ENCODE measurements at regions not wholly inside any gene's neighbourhood (a gene's known extent, or its start where the extent isn't known, plus 50 kb on each side); places are given as distances from the start of the nearest gene placed in this dataset.
"Not testable (repeated sequence)": the region's sequence is repeated elsewhere in the genome, so short reads cannot be mapped to it uniquely, and the experiment has no call there.

- Histone ChIP-seq H3K27me3 (ENCODE audit: control insufficient read depth in 2 of 2, insufficient read depth in 1 of 2, low read length in 1 of 2) (no peaks in the 10 kb centered on the region), H3K4me1 (ENCODE audit: control insufficient read depth in 2 of 2, insufficient read depth in 2 of 2, low read length in 2 of 2) (no peaks in the 10 kb centered on the region), H3K9me3 (ENCODE audit: control insufficient read depth in 2 of 2, insufficient read depth in 1 of 2, low read length in 1 of 2) (no peaks in the 10 kb centered on the region), H3K27ac (ENCODE audit: low read depth in 1 of 2, low read length in 1 of 2) (no peak overlapping the region), H3K4me3 (ENCODE audit: low read length in 2 of 2) (no peak overlapping the region), H3K36me3 (ENCODE audit: control insufficient read depth in 2 of 2, insufficient read depth in 2 of 2, low read length in 1 of 2) (no peaks in the 10 kb centered on the region)
- DNase-seq (ENCODE audit: low read depth in 6 of 9, low spot score in 9 of 9): no peak
- 95% methylated on average over 2 of the region's 2 CpGs for WGBS
Measured at GRCh38 chr7:32677593-32677992, 182.3 kb downstream of the AVL9 start.

- no peak overlapping the region for H3K4me3 ChIP-seq (ENCODE audit: low read length in 2 of 2)
- H3K4me1 ChIP-seq (ENCODE audit: control insufficient read depth in 2 of 2, insufficient read depth in 2 of 2, low read length in 2 of 2): no peaks in the 10 kb centered on the region
- WGBS: 97% methylated on average over 7 of the region's 7 CpGs
- no peaks in the 10 kb centered on the region for H3K36me3 ChIP-seq (ENCODE audit: control insufficient read depth in 2 of 2, insufficient read depth in 2 of 2, low read length in 1 of 2)
- no peaks in the 10 kb centered on the region for H3K9me3 ChIP-seq (ENCODE audit: control insufficient read depth in 2 of 2, insufficient read depth in 1 of 2, low read length in 1 of 2)
- DNase-seq (ENCODE audit: low read depth in 6 of 9, low spot score in 9 of 9): no peak
- H3K27ac ChIP-seq (ENCODE audit: low read depth in 1 of 2, low read length in 1 of 2): no peak overlapping the region
- H3K27me3 ChIP-seq (ENCODE audit: control insufficient read depth in 2 of 2, insufficient read depth in 1 of 2, low read length in 1 of 2): no peaks in the 10 kb centered on the region
Measured at GRCh38 chr7:32676249-32676941, 181.1 kb downstream of the AVL9 start.

GRCh38 chr7:32673275-32673983 lies 178.1 kb downstream of the AVL9 start:
- Histone ChIP-seq H3K27ac (ENCODE audit: low read depth in 1 of 2, low read length in 1 of 2) (no peak overlapping the region), H3K4me3 (ENCODE audit: low read length in 2 of 2) (no peak overlapping the region), H3K9me3 (ENCODE audit: control insufficient read depth in 2 of 2, insufficient read depth in 1 of 2, low read length in 1 of 2) (no peaks in the 10 kb centered on the region), H3K27me3 (ENCODE audit: control insufficient read depth in 2 of 2, insufficient read depth in 1 of 2, low read length in 1 of 2) (no peaks in the 10 kb centered on the region), H3K4me1 (ENCODE audit: control insufficient read depth in 2 of 2, insufficient read depth in 2 of 2, low read length in 2 of 2) (no peaks in the 10 kb centered on the region), H3K36me3 (ENCODE audit: control insufficient read depth in 2 of 2, insufficient read depth in 2 of 2, low read length in 1 of 2) (no peaks in the 10 kb centered on the region)
- WGBS: 94% methylated on average over 2 of the region's 2 CpGs
- no peak for DNase-seq (ENCODE audit: low read depth in 6 of 9, low spot score in 9 of 9)

GRCh38 chr7:32670110-32671025 lies 175.1 kb downstream of the AVL9 start:
- Histone ChIP-seq H3K36me3 (ENCODE audit: control insufficient read depth in 2 of 2, insufficient read depth in 2 of 2, low read length in 1 of 2) (no peaks in the 10 kb centered on the region), H3K27me3 (ENCODE audit: control insufficient read depth in 2 of 2, insufficient read depth in 1 of 2, low read length in 1 of 2) (no peaks in the 10 kb centered on the region), H3K4me3 (ENCODE audit: low read length in 2 of 2) (no peak overlapping the region), H3K9me3 (ENCODE audit: control insufficient read depth in 2 of 2, insufficient read depth in 1 of 2, low read length in 1 of 2) (no peaks in the 10 kb centered on the region), H3K27ac (ENCODE audit: low read depth in 1 of 2, low read length in 1 of 2) (no peak overlapping the region), H3K4me1 (ENCODE audit: control insufficient read depth in 2 of 2, insufficient read depth in 2 of 2, low read length in 2 of 2) (no peaks in the 10 kb centered on the region)
- DNase-seq (ENCODE audit: low read depth in 6 of 9, low spot score in 9 of 9): no peak
- WGBS: 98% methylated on average over 10 of the region's 10 CpGs

GRCh38 chr7:32669173-32669870 lies 174.0 kb downstream of the AVL9 start:
- WGBS: 75% methylated on average over 3 of the region's 3 CpGs
- not testable (repeated sequence) for H3K9me3 ChIP-seq (ENCODE audit: control insufficient read depth in 2 of 2, insufficient read depth in 1 of 2, low read length in 1 of 2); H3K36me3 ChIP-seq (ENCODE audit: control insufficient read depth in 2 of 2, insufficient read depth in 2 of 2, low read length in 1 of 2); H3K27ac ChIP-seq (ENCODE audit: low read depth in 1 of 2, low read length in 1 of 2); H3K4me3 ChIP-seq (ENCODE audit: low read length in 2 of 2); DNase-seq (ENCODE audit: low read depth in 6 of 9, low spot score in 9 of 9); H3K4me1 ChIP-seq (ENCODE audit: control insufficient read depth in 2 of 2, insufficient read depth in 2 of 2, low read length in 2 of 2); H3K27me3 ChIP-seq (ENCODE audit: control insufficient read depth in 2 of 2, insufficient read depth in 1 of 2, low read length in 1 of 2)

GRCh38 chr7:32668387-32669097 lies 173.3 kb downstream of the AVL9 start:
- H3K4me3 ChIP-seq (ENCODE audit: low read length in 2 of 2); H3K27ac ChIP-seq (ENCODE audit: low read depth in 1 of 2, low read length in 1 of 2); H3K9me3 ChIP-seq (ENCODE audit: control insufficient read depth in 2 of 2, insufficient read depth in 1 of 2, low read length in 1 of 2); H3K4me1 ChIP-seq (ENCODE audit: control insufficient read depth in 2 of 2, insufficient read depth in 2 of 2, low read length in 2 of 2); H3K27me3 ChIP-seq (ENCODE audit: control insufficient read depth in 2 of 2, insufficient read depth in 1 of 2, low read length in 1 of 2); H3K36me3 ChIP-seq (ENCODE audit: control insufficient read depth in 2 of 2, insufficient read depth in 2 of 2, low read length in 1 of 2); DNase-seq (ENCODE audit: low read depth in 6 of 9, low spot score in 9 of 9): not testable (repeated sequence)
- 97% methylated on average over 3 of the region's 3 CpGs for WGBS

- H3K4me1 ChIP-seq (ENCODE audit: control insufficient read depth in 2 of 2, insufficient read depth in 2 of 2, low read length in 2 of 2); H3K4me3 ChIP-seq (ENCODE audit: low read length in 2 of 2); H3K27ac ChIP-seq (ENCODE audit: low read depth in 1 of 2, low read length in 1 of 2); H3K27me3 ChIP-seq (ENCODE audit: control insufficient read depth in 2 of 2, insufficient read depth in 1 of 2, low read length in 1 of 2); DNase-seq (ENCODE audit: low read depth in 6 of 9, low spot score in 9 of 9); H3K9me3 ChIP-seq (ENCODE audit: control insufficient read depth in 2 of 2, insufficient read depth in 1 of 2, low read length in 1 of 2); H3K36me3 ChIP-seq (ENCODE audit: control insufficient read depth in 2 of 2, insufficient read depth in 2 of 2, low read length in 1 of 2): not testable (repeated sequence)
- 97% methylated on average over 9 of the region's 9 CpGs for WGBS
Measured at GRCh38 chr7:32667586-32667985, 172.3 kb downstream of the AVL9 start.

- H3K27ac ChIP-seq (ENCODE audit: low read depth in 1 of 2, low read length in 1 of 2); DNase-seq (ENCODE audit: low read depth in 6 of 9, low spot score in 9 of 9); H3K4me3 ChIP-seq (ENCODE audit: low read length in 2 of 2); H3K36me3 ChIP-seq (ENCODE audit: control insufficient read depth in 2 of 2, insufficient read depth in 2 of 2, low read length in 1 of 2); H3K9me3 ChIP-seq (ENCODE audit: control insufficient read depth in 2 of 2, insufficient read depth in 1 of 2, low read length in 1 of 2); H3K4me1 ChIP-seq (ENCODE audit: control insufficient read depth in 2 of 2, insufficient read depth in 2 of 2, low read length in 2 of 2); H3K27me3 ChIP-seq (ENCODE audit: control insufficient read depth in 2 of 2, insufficient read depth in 1 of 2, low read length in 1 of 2): not testable (repeated sequence)
- 98% methylated on average over 5 of the region's 5 CpGs for WGBS
Measured at GRCh38 chr7:32663805-32664211, 168.5 kb downstream of the AVL9 start.
